ENCODE measurements at regions not wholly inside any gene's neighbourhood (a gene's known extent, or its start where the extent isn't known, plus 50 kb on each side); places are given as distances from the start of the nearest gene placed in this dataset.

GRCh38 chr15:77556622-77557021 lies 76.1 kb downstream of the LINGO1 start:
- Histone ChIP-seq H3K4me1 (no peaks in the 10 kb centered on the region), H3K27ac (no peak overlapping the region), H3K4me3 (no peak overlapping the region), H3K9me3 (no peaks in the 10 kb centered on the region), H3K4me2 (no peak overlapping the region)
- no peak for ATAC-seq
- no peak for DNase-seq (ENCODE audit: low read depth in 1 of 2, low spot score in 1 of 2)
- no peak for TF ChIP-seq POLR2AphosphoS2 (conservative IDR thresholded peaks at IDR 0.05; ENCODE audit: low read length)
- no peak for TF ChIP-seq MAFK (IDR thresholded peaks at IDR 0.05; ENCODE audit: partially characterized antibody)
- no peak for TF ChIP-seq HMGXB4 (CRISPR knock-in tag; IDR thresholded peaks at IDR 0.05; ENCODE audit: borderline replicate concordance)
- no peak for TF ChIP-seq HOXB5 (CRISPR knock-in tag; IDR thresholded peaks at IDR 0.05)
- no peak for TF ChIP-seq HOXA7 (CRISPR knock-in tag; IDR thresholded peaks at IDR 0.05)
- TF ChIP-seq FOXS1 (CRISPR knock-in tag; IDR thresholded peaks at IDR 0.05), result no peak
- CTCF ChIA-PET, result interaction anchor here (1.3 to 7.6 kb wide), 2 partner anchors 14 to 77 kb away, joined by 5 to 60 read pairs; no protein-coding TSS in a partner anchor
- FAIRE-seq, result no peak
- POLR2A ChIA-PET, result no interaction called here
- WGBS (ENCODE audit: missing lambda C conversion rate), result 61% methylated on average over 7 of the region's 7 CpGs

- FAIRE-seq, result no peak
- no peak for TF ChIP-seq JUN (IDR thresholded peaks at IDR 0.05)
- no peak for TF ChIP-seq HES2 (IDR thresholded peaks at IDR 0.05)
- TF ChIP-seq ESRRA (IDR thresholded peaks at IDR 0.05; ENCODE audit: borderline replicate concordance, low read length), result no peak
- no peak for TF ChIP-seq MYC (IDR thresholded peaks at IDR 0.05; ENCODE audit: borderline replicate concordance, low read length)
- no peak for TF ChIP-seq RNF2 (IDR thresholded peaks at IDR 0.05; ENCODE audit: borderline replicate concordance, low read depth)
- TF ChIP-seq RARB (CRISPR knock-in tag; IDR thresholded peaks at IDR 0.05), result no peak
- no peak for TF ChIP-seq RCOR1 (IDR thresholded peaks at IDR 0.05; ENCODE audit: low read depth, low read length)
- no peak for TF ChIP-seq KDM5A (IDR thresholded peaks at IDR 0.05)
- TF ChIP-seq REST (IDR thresholded peaks at IDR 0.05), result no peak
- no peak for TF ChIP-seq POLR2A (IDR thresholded peaks at IDR 0.05; ENCODE audit: low read length)
- TF ChIP-seq BHLHE40 (IDR thresholded peaks at IDR 0.05; ENCODE audit: low read depth, low read length), result no peak
- no peak for TF ChIP-seq HMGXB4 (CRISPR knock-in tag; IDR thresholded peaks at IDR 0.05; ENCODE audit: borderline replicate concordance)
- no peak for DNase-seq (ENCODE audit: low read depth in 1 of 2, low spot score in 1 of 2)
- Histone ChIP-seq H3K9me3 (no peaks in the 10 kb centered on the region), H3K4me1 (no peaks in the 10 kb centered on the region), H3K27ac (no peak overlapping the region), H3K4me2 (no peak overlapping the region), H3K4me3 (no peak overlapping the region)
- 68% methylated on average over 8 of the region's 8 CpGs for WGBS (ENCODE audit: missing lambda C conversion rate)
- ChIA-PET CTCF (interaction anchor here (1.4 to 7.6 kb wide), 2 partner anchors 12 to 58 kb away, joined by 3 to 60 read pairs; no protein-coding TSS in a partner anchor), POLR2A (no interaction called here)
- ATAC-seq, result no peak
Observed at GRCh38 chr15:77555232-77555631, 77.5 kb downstream of the LINGO1 start.
